GM12891 (cell line): ENCODE measurements at regions not wholly inside any gene's neighbourhood (a gene's known extent, or its start where the extent isn't known, plus 50 kb on each side); places are given as distances from the start of the nearest gene placed in this dataset.

ENCODE experiments used
- POLR2A ChIP-seq: IDR thresholded peaks from 2 replicates; pipeline ENCODE4 v1.6.1; 2011; ENCODE audit warnings: low read depth, low read length, control low read depth
- TAF1 ChIP-seq: IDR thresholded peaks from 2 replicates; pipeline ENCODE4 v1.6.1; 2011; ENCODE audit warnings: low read depth, low read length, control low read depth

- TF ChIP-seq POLR2A = no peak
- no peak for TF ChIP-seq TAF1
Measured at GRCh38 chr2:66813525-66813924, 378.6 kb downstream of the MEIS1 start.
